Keratinocyte (primary cell): ENCODE measurements at regions not wholly inside any gene's neighbourhood (a gene's known extent, or its start where the extent isn't known, plus 50 kb on each side); places are given as distances from the start of the nearest gene placed in this dataset.

Experiments used
- DNase-seq: peaks from one replicate; pipeline ENCODE4 v3.0.0-alpha.2; 2011; ENCODE audit warnings: low read depth, missing footprints, low spot score
- FAIRE-seq: peaks from 2 replicates; lab custom pipeline; 2011; peaks lifted over from hg19 to GRCh38; lab: Jason Lieb, UNC
- H2AFZ ChIP-seq: 2 replicates; pipeline ENCODE4 v1.6.0; 2012; ENCODE audit warnings: low read length, control low read depth, inconsistent platforms; ENCODE audit not compliant: control insufficient read depth
- H3K27ac ChIP-seq: 2 replicates; pipeline ENCODE4 v1.5.1; 2011; ENCODE audit warnings: low read length; ENCODE audit not compliant: control insufficient read depth, insufficient read depth
- H3K27me3 ChIP-seq: 3 replicates; pipeline ENCODE4 v1.6.0; 2011; ENCODE audit warnings: low read length; ENCODE audit not compliant: control insufficient read depth, insufficient read depth; ENCODE audit errors: extremely low read depth
- H3K36me3 ChIP-seq, 2 experiments: 2 replicates in 1 of 2; 3 replicates in 1 of 2; pipeline ENCODE4 v1.5.1; 2011; ENCODE audit warnings: low read length in 2 of 2, mild to moderate bottlenecking in 1 of 2; ENCODE audit not compliant: control insufficient read depth in 2 of 2, insufficient read depth in 2 of 2; ENCODE audit errors: extremely low read depth in 1 of 2
- H3K4me1 ChIP-seq: 3 replicates; pipeline ENCODE4 v1.5.1; 2011; ENCODE audit warnings: low read length; ENCODE audit not compliant: control insufficient read depth, insufficient read depth; ENCODE audit errors: extremely low read depth
- H3K4me2 ChIP-seq: 3 replicates; pipeline ENCODE4 v1.6.0; 2011; ENCODE audit warnings: low read depth, low read length; ENCODE audit not compliant: control insufficient read depth, insufficient read depth; ENCODE audit errors: extremely low read depth
- H3K4me3 ChIP-seq, 3 experiments: fragments of 200-600 bp in 1 of 3; sonication (generic) in 1 of 3; 2 replicates in 2 of 3; 3 replicates in 1 of 3; pipeline ENCODE4 v1.5.1; 2011 to 2016; ENCODE audit warnings: low read length in 3 of 3, mild to moderate bottlenecking in 3 of 3, control low read depth in 2 of 3, inconsistent platforms in 1 of 3, low read depth in 1 of 3, mixed read lengths in 1 of 3, mixed run types in 1 of 3, moderate library complexity in 1 of 3; ENCODE audit not compliant: control insufficient read depth in 2 of 3, insufficient read depth in 2 of 3; ENCODE audit errors: extremely low read depth in 1 of 3
- H3K79me2 ChIP-seq: 2 replicates; pipeline ENCODE4 v1.6.0; 2012; ENCODE audit warnings: low read length; ENCODE audit not compliant: control insufficient read depth, insufficient read depth
- H3K9ac ChIP-seq: 3 replicates; pipeline ENCODE4 v1.6.0; 2011; ENCODE audit warnings: low read length; ENCODE audit not compliant: control insufficient read depth, insufficient read depth; ENCODE audit errors: extremely low read depth
- H3K9me1 ChIP-seq: 3 replicates; pipeline ENCODE4 v1.6.0; 2011; ENCODE audit warnings: low read length; ENCODE audit not compliant: control insufficient read depth, insufficient read depth; ENCODE audit errors: extremely low read depth
- H3K9me3 ChIP-seq: 2 replicates; pipeline ENCODE4 v1.5.1; 2012; ENCODE audit warnings: low read depth, low read length; ENCODE audit not compliant: control insufficient read depth
- H4K20me1 ChIP-seq: 3 replicates; pipeline ENCODE4 v1.6.0; 2011; ENCODE audit warnings: low read length; ENCODE audit not compliant: control insufficient read depth, insufficient read depth; ENCODE audit errors: extremely low read depth
- EZH2 ChIP-seq: IDR thresholded peaks from one replicate; pipeline ENCODE4 v1.6.1; 2012; ENCODE audit warnings: inconsistent platforms, mild to moderate bottlenecking, low read length, moderate library complexity
- dilution Hi-C: fragments of 300-500 bp; cut with MboI; formaldehyde crosslinking; loops from one replicate; pipeline ENCODE4 v1.7.0; 2020; ENCODE audit warnings: low sequenced_read_pairs; ENCODE audit not compliant: extremely low pct_ligation_motif_present
- TF ChIP-seq, protein P1 (sequence below), 3 experiments: IDR thresholded peaks in 1 of 3; conservative IDR thresholded peaks in 1 of 3; optimal IDR thresholded peaks in 1 of 3; 2 replicates in 2 of 3; 3 replicates in 1 of 3; pipeline versions ENCODE3 to v1.5.1; 2011; ENCODE audit warnings: low read length in 3 of 3, mild to moderate bottlenecking in 3 of 3, moderate library complexity in 2 of 3, control low read depth in 1 of 3, inconsistent platforms in 1 of 3; ENCODE audit not compliant: insufficient read depth in 2 of 3; ENCODE audit errors: extremely low read depth in 1 of 3

- Histone ChIP-seq H3K4me3 (no peak overlapping the region), H3K36me3 (peaks cover 0 to 3% of the 10 kb centered on the region in 2 experiments), H3K9me3 (no peaks in the 10 kb centered on the region), H3K79me2 (peaks cover 98% of the 10 kb centered on the region), H3K9me1 (peaks cover 2% of the 10 kb centered on the region), H3K27ac (no peak overlapping the region), H3K4me2 (no peak overlapping the region), H3K9ac (no peak overlapping the region), H3K4me1 (no peaks in the 10 kb centered on the region), H2AFZ (no peak overlapping the region), H4K20me1 (peaks cover 6% of the 10 kb centered on the region), H3K27me3 (no peaks in the 10 kb centered on the region)
- TF ChIP-seq EZH2, result no peak
- TF ChIP-seq, protein P1, sequence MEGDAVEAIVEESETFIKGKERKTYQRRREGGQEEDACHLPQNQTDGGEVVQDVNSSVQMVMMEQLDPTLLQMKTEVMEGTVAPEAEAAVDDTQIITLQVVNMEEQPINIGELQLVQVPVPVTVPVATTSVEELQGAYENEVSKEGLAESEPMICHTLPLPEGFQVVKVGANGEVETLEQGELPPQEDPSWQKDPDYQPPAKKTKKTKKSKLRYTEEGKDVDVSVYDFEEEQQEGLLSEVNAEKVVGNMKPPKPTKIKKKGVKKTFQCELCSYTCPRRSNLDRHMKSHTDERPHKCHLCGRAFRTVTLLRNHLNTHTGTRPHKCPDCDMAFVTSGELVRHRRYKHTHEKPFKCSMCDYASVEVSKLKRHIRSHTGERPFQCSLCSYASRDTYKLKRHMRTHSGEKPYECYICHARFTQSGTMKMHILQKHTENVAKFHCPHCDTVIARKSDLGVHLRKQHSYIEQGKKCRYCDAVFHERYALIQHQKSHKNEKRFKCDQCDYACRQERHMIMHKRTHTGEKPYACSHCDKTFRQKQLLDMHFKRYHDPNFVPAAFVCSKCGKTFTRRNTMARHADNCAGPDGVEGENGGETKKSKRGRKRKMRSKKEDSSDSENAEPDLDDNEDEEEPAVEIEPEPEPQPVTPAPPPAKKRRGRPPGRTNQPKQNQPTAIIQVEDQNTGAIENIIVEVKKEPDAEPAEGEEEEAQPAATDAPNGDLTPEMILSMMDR (optimal IDR thresholded peaks at IDR 0.05 in 1 of 3, IDR thresholded peaks at IDR 0.05 in 1 of 3, conservative IDR thresholded peaks at IDR 0.05 in 1 of 3; ENCODE audit: extremely low read depth in 1 of 3, insufficient read depth in 2 of 3, low read length in 3 of 3), result no peak
- DNase-seq (no peak), FAIRE-seq (no peak)
- dilution Hi-C loops, result no loop called here
Observed at GRCh38 chr17:72446525-72447250, 325.9 kb downstream of the SOX9 start.

- H3K9me1 ChIP-seq, result peaks cover 2% of the 10 kb centered on the region
- H3K79me2 ChIP-seq, result peaks cover 98% of the 10 kb centered on the region
- dilution Hi-C loops, result no loop called here
- no peak overlapping the region for H3K4me3 ChIP-seq
- H3K27me3 ChIP-seq, result no peaks in the 10 kb centered on the region
- no peaks in the 10 kb centered on the region for H3K9me3 ChIP-seq
- TF ChIP-seq, protein P1 (optimal IDR thresholded peaks at IDR 0.05 in 1 of 3, IDR thresholded peaks at IDR 0.05 in 1 of 3, conservative IDR thresholded peaks at IDR 0.05 in 1 of 3; ENCODE audit: extremely low read depth in 1 of 3, insufficient read depth in 2 of 3, low read length in 3 of 3), result no peak
- TF ChIP-seq EZH2, result no peak
- DNase-seq (no peak), FAIRE-seq (no peak)
- H3K4me2 ChIP-seq, result no peak overlapping the region
- H3K4me1 ChIP-seq, result no peaks in the 10 kb centered on the region
- H3K36me3 ChIP-seq, result peaks cover 0 to 4% of the 10 kb centered on the region in 2 experiments
- H4K20me1 ChIP-seq, result peaks cover 4% of the 10 kb centered on the region
- no peak overlapping the region for H3K27ac ChIP-seq
- no peak overlapping the region for H2AFZ ChIP-seq
- no peak overlapping the region for H3K9ac ChIP-seq
Observed at GRCh38 chr17:72447251-72447640, 326.4 kb downstream of the SOX9 start.
